HG03064 (cell line): ENCODE measurements at regions not wholly inside any gene's neighbourhood (a gene's known extent, or its start where the extent isn't known, plus 50 kb on each side); places are given as distances from the start of the nearest gene placed in this dataset.

Source experiments
- ATAC-seq: cut with Tn5 transposase; IDR thresholded peaks from one replicate; pipeline ENCODE4 v1.9.1; 2021; ENCODE audit warnings: low read depth; ENCODE audit not compliant: unreplicated experiment

- ATAC-seq, result no peak
Observed at GRCh38 chr12:82174936-82175335, 183.3 kb downstream of the CCDC59 start.

GRCh38 chr12:82174383-82174782 is 183.8 kb downstream of the CCDC59 start:
- no peak for ATAC-seq

- no peak for ATAC-seq
Observed at GRCh38 chr12:82149045-82149444, 209.1 kb downstream of the CCDC59 start.

- no peak for ATAC-seq
Observed at GRCh38 chr12:82146740-82147139, 211.4 kb downstream of the CCDC59 start.

GRCh38 chr12:82144505-82144904 is 213.7 kb downstream of the CCDC59 start:
- ATAC-seq, result no peak

GRCh38 chr12:82132390-82132789 is 225.8 kb downstream of the CCDC59 start:
- ATAC-seq, result no peak

- ATAC-seq, result no peak
Observed at GRCh38 chr12:82130762-82131161, 227.4 kb downstream of the CCDC59 start.

- ATAC-seq, result no peak
Observed at GRCh38 chr12:82124711-82125380, 233.3 kb downstream of the CCDC59 start.

- no peak for ATAC-seq
Observed at GRCh38 chr12:82121545-82121944, 236.6 kb downstream of the CCDC59 start.

- ATAC-seq, result no peak
Observed at GRCh38 chr12:82120901-82121300, 237.3 kb downstream of the CCDC59 start.

GRCh38 chr12:82109243-82109642 is 248.9 kb downstream of the CCDC59 start:
- ATAC-seq, result no peak

GRCh38 chr12:82108615-82109014 is 249.6 kb downstream of the CCDC59 start:
- ATAC-seq, result no peak

- ATAC-seq, result no peak
Observed at GRCh38 chr12:82099216-82099615, 259.0 kb downstream of the CCDC59 start.

GRCh38 chr12:82097877-82098276 is 260.3 kb downstream of the CCDC59 start:
- ATAC-seq, result no peak

GRCh38 chr12:82097438-82097837 is 260.7 kb downstream of the CCDC59 start:
- ATAC-seq, result no peak

GRCh38 chr12:82090165-82090564 is 268.0 kb downstream of the CCDC59 start:
- ATAC-seq, result no peak

GRCh38 chr12:82089369-82090121 is 268.6 kb downstream of the CCDC59 start:
- ATAC-seq, result no peak

- no peak for ATAC-seq
Observed at GRCh38 chr12:82082501-82082900, 275.7 kb downstream of the CCDC59 start.

- ATAC-seq, result no peak
Observed at GRCh38 chr12:82069931-82070514, 288.2 kb downstream of the CCDC59 start.

- ATAC-seq, result no peak
Observed at GRCh38 chr12:82058197-82058596, 299.0 kb upstream of the PPFIA2 start.

- no peak for ATAC-seq
Observed at GRCh38 chr12:82057770-82058169, 298.6 kb upstream of the PPFIA2 start.

GRCh38 chr12:82055391-82055790 is 296.2 kb upstream of the PPFIA2 start:
- no peak for ATAC-seq
